ENCODE measurements at regions not wholly inside any gene's neighbourhood (a gene's known extent, or its start where the extent isn't known, plus 50 kb on each side); places are given as distances from the start of the nearest gene placed in this dataset.

DNA sequence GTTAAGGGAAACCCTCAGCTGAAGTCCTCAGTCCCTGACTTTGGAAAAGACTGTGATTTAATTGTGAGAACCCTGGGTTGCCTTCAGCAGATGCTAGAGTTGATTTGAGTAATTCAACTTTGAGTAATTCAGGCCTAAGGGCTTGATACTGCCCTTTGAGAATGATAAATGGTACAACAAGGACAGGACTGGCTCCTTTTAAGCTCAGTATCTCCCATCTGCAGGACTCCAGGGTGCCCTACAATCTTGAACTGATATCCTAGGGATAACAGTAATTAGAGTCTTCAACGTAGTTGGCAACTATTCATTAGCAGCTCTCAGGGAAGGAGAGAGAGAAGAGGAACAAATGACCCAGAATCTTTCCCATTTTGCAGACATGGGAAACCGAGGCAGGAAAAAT is 186.4 kb downstream of the GATA3 start:
- peaks cover 28% of the 10 kb centered on the region for H3K27me3 ChIP-seq
- no peaks in the 10 kb centered on the region for H3K4me1 ChIP-seq (ENCODE audit: low read depth)
- H3K27ac ChIP-seq = no peak overlapping the region
- no peak for DNase-seq (ENCODE audit: low read depth in 1 of 2, low spot score in 1 of 2)
- TF ChIP-seq, protein P1, sequence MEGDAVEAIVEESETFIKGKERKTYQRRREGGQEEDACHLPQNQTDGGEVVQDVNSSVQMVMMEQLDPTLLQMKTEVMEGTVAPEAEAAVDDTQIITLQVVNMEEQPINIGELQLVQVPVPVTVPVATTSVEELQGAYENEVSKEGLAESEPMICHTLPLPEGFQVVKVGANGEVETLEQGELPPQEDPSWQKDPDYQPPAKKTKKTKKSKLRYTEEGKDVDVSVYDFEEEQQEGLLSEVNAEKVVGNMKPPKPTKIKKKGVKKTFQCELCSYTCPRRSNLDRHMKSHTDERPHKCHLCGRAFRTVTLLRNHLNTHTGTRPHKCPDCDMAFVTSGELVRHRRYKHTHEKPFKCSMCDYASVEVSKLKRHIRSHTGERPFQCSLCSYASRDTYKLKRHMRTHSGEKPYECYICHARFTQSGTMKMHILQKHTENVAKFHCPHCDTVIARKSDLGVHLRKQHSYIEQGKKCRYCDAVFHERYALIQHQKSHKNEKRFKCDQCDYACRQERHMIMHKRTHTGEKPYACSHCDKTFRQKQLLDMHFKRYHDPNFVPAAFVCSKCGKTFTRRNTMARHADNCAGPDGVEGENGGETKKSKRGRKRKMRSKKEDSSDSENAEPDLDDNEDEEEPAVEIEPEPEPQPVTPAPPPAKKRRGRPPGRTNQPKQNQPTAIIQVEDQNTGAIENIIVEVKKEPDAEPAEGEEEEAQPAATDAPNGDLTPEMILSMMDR (IDR thresholded peaks at IDR 0.05; ENCODE audit: low read depth, low read length) = no peak
- H3K4me3 ChIP-seq = no peak overlapping the region
- H3K36me3 ChIP-seq = no peaks in the 10 kb centered on the region
- no peaks in the 10 kb centered on the region for H3K9me3 ChIP-seq (ENCODE audit: low read depth)

DNA sequence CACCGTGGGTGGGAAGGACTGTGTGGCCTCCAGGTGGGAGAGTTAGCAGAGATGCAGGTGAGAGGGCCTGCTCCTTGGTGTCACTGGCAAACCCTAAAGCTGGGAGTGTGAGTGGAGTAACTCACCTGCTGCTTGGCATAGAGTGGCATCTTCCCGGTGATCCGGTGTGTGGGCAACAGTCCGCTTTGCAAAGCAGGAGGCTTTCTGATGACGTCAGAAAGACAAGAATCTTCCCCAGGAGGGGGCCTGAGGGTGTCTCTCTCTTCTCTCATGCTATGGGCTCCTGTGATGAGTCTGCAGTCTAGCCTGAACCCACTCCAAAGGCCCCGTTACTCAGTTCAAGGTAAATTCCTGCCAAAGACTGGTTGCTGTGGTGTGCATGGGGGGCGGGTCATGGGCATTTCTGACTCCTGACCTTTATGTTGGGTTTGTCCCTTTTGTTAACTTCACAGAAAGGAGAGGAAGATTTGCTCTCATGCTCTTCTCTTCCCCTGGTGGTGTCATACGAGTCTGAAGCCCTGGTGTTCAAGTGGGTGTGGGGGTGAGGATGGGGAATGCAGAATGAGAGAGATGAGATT is 187.9 kb downstream of the GATA3 start:
- Histone ChIP-seq H3K36me3 (no peaks in the 10 kb centered on the region), H3K27ac (no peak overlapping the region), H3K4me3 (no peak overlapping the region), H3K4me1 (ENCODE audit: low read depth) (no peaks in the 10 kb centered on the region), H3K27me3 (peaks cover 20% of the 10 kb centered on the region), H3K9me3 (ENCODE audit: low read depth) (no peaks in the 10 kb centered on the region)
- TF ChIP-seq, protein P1 (IDR thresholded peaks at IDR 0.05; ENCODE audit: low read depth, low read length) = no peak
- DNase-seq (ENCODE audit: low read depth in 1 of 2, low spot score in 1 of 2) = peak in 1 of 2 donors; percentile 5

DNA sequence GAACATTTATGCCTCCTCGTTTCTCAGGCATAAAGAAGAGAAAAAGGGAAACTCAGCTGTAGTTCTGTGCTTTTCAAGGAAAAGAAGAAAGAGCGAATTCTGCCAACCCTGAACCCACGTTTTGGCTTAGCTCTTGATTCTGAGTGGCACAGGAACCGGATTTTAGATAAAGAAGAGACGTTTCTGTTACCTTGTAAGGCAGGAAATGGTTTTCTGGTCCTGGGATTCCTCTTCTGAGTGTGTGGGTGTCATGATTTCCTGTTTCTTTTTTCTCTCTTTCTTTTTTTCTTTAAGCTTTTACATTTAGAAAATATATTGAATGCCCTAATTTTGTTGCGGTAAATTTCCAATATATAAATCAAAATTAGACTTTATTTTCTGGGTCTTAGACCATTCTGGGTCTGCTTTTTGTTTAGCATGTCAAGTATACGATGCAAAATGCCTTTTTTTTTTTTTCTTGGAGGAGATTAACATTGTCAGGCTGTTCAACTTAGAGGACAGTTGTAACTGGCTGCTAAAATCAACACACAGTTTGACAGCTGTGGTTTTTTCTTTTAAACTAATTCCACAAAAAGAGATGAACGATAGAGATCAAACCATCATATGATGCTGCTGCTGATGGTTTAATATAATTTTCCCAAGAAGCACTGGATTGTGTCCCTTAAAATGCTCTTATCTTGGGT is 190.8 kb downstream of the GATA3 start:
- TF ChIP-seq, protein P1 (IDR thresholded peaks at IDR 0.05; ENCODE audit: low read depth, low read length) = no peak
- Histone ChIP-seq H3K27ac (no peak overlapping the region), H3K27me3 (peaks cover 9% of the 10 kb centered on the region), H3K4me3 (no peak overlapping the region), H3K4me1 (ENCODE audit: low read depth) (no peaks in the 10 kb centered on the region), H3K9me3 (ENCODE audit: low read depth) (no peaks in the 10 kb centered on the region), H3K36me3 (no peaks in the 10 kb centered on the region)
- DNase-seq (ENCODE audit: low read depth in 1 of 2, low spot score in 1 of 2) = peak in 1 of 2 donors; percentile 33

DNA sequence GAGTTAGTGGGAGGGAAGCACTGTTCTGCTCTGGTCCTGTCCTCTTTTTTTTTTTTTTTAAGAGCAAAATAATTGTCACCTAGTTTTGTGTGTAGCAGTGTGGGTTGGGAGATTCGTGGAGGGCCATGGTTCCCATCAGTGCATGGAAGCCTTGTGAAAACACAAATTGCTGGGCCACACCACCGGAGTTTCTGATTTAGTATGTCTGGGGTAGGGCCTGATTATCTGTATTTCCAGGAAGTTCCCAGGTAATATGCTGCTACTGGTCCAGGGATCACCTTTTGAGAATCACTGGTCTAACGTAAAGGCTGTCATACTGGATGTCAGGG is 191.3 kb downstream of the GATA3 start:
- H3K36me3 ChIP-seq = no peaks in the 10 kb centered on the region
- H3K27me3 ChIP-seq = peaks cover 8% of the 10 kb centered on the region
- no peak for DNase-seq (ENCODE audit: low read depth in 1 of 2, low spot score in 1 of 2)
- H3K4me3 ChIP-seq = no peak overlapping the region
- no peaks in the 10 kb centered on the region for H3K4me1 ChIP-seq (ENCODE audit: low read depth)
- H3K9me3 ChIP-seq (ENCODE audit: low read depth) = no peaks in the 10 kb centered on the region
- TF ChIP-seq, protein P1 (IDR thresholded peaks at IDR 0.05; ENCODE audit: low read depth, low read length) = no peak
- no peak overlapping the region for H3K27ac ChIP-seq

DNA sequence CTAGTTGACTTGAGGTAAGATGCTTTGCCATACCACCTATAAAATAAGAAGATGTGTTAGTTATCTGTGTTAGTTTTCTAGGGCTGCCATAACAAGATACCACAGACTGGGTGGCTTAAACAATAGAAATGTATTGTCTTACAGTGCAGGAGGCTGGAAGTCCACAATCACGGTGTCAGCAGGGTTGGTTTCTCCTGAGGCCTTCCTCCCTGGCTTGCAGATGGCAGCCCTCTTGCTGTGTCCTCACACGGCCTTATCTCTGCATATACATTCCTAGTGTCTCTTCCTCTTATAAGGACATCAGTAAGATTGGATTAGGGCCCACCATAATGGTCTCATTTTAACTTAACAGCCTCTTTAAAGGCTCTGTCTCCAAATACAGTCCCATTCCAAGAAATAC is 192.1 kb downstream of the GATA3 start:
- Histone ChIP-seq H3K36me3 (no peaks in the 10 kb centered on the region), H3K4me1 (ENCODE audit: low read depth) (no peaks in the 10 kb centered on the region), H3K27me3 (peaks cover 2% of the 10 kb centered on the region), H3K27ac (no peak overlapping the region), H3K9me3 (ENCODE audit: low read depth) (no peaks in the 10 kb centered on the region), H3K4me3 (no peak overlapping the region)
- no peak for DNase-seq (ENCODE audit: low read depth in 1 of 2, low spot score in 1 of 2)
- TF ChIP-seq, protein P1 (IDR thresholded peaks at IDR 0.05; ENCODE audit: low read depth, low read length) = no peak
